Stimulated activated CD4-positive, alpha-beta T cell treated with anti-CD3 and anti-CD28 coated beads, Interleukin-15, amount 100 ng/mL, for 1 hour (primary cell): ENCODE measurements at regions not wholly inside any gene's neighbourhood (a gene's known extent, or its start where the extent isn't known, plus 50 kb on each side); places are given as distances from the start of the nearest gene placed in this dataset.

Source experiments
- DNase-seq, 2 donors: peaks; one replicate each; pipeline ENCODE4 v3.0.0-alpha.2; 2020; ENCODE audit warnings: low read depth in 1 of 2, low spot score in 1 of 2

DNA sequence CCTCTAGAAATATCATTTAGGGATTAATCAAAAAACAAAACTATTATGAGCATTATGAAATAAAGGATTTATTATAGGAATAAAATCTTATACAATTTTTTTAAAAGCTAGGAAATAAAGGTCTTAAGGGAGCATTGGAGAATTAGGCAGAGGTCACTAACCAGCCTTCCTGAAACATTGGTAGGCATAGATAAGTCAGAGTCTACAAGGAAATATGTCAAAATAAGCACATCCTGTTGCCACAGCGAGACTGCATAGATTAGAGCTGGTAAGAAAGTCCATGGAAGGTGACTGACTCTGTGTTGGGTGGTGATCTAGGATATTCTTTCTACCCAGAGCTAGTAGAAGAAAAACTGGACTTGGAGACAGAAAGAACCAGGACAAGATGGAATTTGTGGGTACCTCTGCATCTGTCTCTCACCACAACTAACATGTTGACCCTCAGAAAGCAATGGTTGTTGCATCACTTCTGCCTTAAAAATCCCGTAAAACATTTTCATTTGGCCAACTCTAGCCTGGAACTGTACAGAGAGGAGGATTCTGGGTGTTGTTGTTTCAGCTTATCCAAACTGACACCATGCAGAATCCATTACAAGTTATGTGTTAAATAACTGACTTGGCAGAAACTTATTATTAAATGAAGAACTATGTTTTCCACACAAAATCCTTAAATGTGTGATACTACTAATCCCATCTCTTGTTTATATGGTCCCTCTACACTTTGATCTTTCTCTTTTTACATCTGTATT, 77.1 kb downstream of the FBXO5 start:
- no peak for DNase-seq

DNA sequence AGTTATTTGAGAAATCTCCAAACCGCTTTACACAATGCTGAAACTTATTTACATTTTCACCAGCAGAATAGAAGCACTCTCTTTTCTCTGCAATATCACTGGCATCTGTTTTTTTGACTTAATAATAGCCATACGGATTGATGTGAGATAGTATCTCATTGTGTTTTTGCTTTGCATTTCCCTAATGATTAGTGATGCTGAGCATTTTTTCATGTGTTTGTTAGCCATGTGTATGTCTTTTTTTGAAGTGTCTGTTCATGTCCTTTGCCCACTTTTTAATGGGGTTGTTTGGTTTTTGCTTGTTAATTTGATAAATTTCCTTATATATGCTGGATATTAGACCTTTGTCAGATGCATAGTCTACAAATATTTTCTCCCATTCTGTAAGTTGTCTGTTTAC, 73.6 kb downstream of the FBXO5 start:
- no peak for DNase-seq

DNA sequence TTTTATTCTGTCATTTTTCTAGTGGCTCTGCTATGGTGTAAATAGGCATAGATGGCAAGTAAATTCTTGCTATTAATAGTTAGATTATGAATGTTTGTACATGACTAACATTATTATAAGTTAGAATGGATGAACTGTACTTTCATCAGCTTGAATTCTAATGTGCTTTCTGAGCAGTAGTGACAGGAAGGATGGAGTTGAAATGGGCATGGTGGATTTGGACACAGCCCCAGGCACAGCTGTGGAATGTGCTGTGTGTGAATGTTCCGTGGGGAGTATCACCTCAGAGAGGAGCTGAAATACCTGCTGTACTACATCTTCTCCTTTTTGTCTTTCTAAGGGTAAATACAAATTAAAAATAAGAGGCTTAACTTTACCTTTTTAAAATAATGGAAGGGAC, 66.8 kb downstream of the FBXO5 start:
- no peak for DNase-seq

DNA sequence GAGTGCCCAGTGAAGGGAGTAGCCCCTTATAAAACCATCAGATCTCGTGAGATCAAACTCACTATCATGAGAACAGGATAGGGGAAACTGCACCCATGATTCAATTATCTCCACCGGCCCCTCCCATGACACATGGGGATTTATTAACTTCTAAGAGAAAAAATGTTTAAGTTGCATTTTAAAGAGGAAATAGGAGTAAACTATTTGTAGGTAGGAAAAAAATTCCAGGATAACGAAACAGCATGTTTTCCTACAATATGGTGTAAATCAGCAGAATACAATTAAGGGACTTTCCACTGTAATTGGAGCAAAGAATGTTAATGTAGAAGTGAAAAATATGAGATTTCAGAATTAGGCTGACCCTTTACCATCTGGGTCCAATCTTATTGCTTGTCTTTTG, 63.9 kb downstream of the FBXO5 start:
- no peak for DNase-seq

DNA sequence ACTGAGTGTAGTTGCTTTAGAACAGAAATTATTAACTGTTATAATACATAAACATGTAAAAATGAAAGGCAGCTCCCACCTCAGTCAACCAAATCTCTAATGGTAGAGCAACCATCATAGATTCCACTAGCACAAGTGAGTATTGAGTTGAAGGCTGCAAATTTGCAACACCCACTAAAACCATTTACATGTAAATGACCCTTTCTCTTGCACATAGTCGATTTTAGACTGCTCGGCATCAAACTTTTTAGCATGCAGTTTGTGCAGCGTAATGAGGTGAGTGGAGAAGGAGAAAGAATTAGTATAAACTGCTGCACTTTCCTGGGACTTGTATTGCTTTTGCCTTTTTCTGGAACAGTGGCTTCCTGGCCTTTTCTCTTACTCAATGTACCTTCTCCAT, 62.8 kb downstream of the FBXO5 start:
- DNase-seq, result no peak
